Stimulated activated CD4-positive, alpha-beta T cell treated with anti-CD3 and anti-CD28 coated beads, Interleukin-4, amount 100 ng/mL, for 48 hours (primary cell): ENCODE measurements at regions not wholly inside any gene's neighbourhood (a gene's known extent, or its start where the extent isn't known, plus 50 kb on each side); places are given as distances from the start of the nearest gene placed in this dataset.
"Not testable (repeated sequence)": the region's sequence is repeated elsewhere in the genome, so short reads cannot be mapped to it uniquely, and the experiment has no call there.

ENCODE experiments used
- DNase-seq, 2 donors: peaks; one replicate each; pipeline ENCODE4 v3.0.0-alpha.2; 2020; ENCODE audit warnings: low read depth in 2 of 2

GRCh38 chr6:43999628-44000027, 127.6 kb downstream of the MRPL14 start:
- DNase-seq = no peak

- DNase-seq = not testable (repeated sequence)
Observed at GRCh38 chr6:43998592-43999243, 128.5 kb downstream of the MRPL14 start.

- DNase-seq = not testable (repeated sequence)
Observed at GRCh38 chr6:43997990-43998585, 129.2 kb downstream of the MRPL14 start.

GRCh38 chr6:43997345-43997677, 129.9 kb downstream of the MRPL14 start:
- no peak for DNase-seq

- DNase-seq = no peak
Observed at GRCh38 chr6:43996618-43997344, 130.5 kb downstream of the MRPL14 start.

- no peak for DNase-seq
Observed at GRCh38 chr6:43995137-43995536, 132.1 kb downstream of the MRPL14 start.

- no peak for DNase-seq
Observed at GRCh38 chr6:43993881-43994523, 133.2 kb downstream of the MRPL14 start.

- no peak for DNase-seq
Observed at GRCh38 chr6:43992783-43993644, 134.2 kb downstream of the MRPL14 start.

GRCh38 chr6:43992126-43992663, 135.1 kb downstream of the MRPL14 start:
- DNase-seq = no peak

- no peak for DNase-seq
Observed at GRCh38 chr6:43990627-43991619, 136.3 kb downstream of the MRPL14 start.

GRCh38 chr6:43990275-43990626, 137.0 kb downstream of the MRPL14 start:
- DNase-seq = no peak

- DNase-seq = no peak
Observed at GRCh38 chr6:43989581-43990146, 137.6 kb downstream of the MRPL14 start.

GRCh38 chr6:43988801-43989200, 138.5 kb downstream of the MRPL14 start:
- DNase-seq = no peak

- no peak for DNase-seq
Observed at GRCh38 chr6:43987838-43988439, 139.3 kb downstream of the MRPL14 start.

GRCh38 chr6:43986177-43986825, 141.0 kb downstream of the MRPL14 start:
- no peak for DNase-seq

GRCh38 chr6:43985329-43985728, 141.9 kb downstream of the MRPL14 start:
- no peak for DNase-seq

- DNase-seq = no peak
Observed at GRCh38 chr6:43984442-43985321, 142.6 kb downstream of the MRPL14 start.

- DNase-seq = no peak
Observed at GRCh38 chr6:43983632-43984031, 143.6 kb downstream of the MRPL14 start.
